H1 (cell line): ENCODE measurements at regions not wholly inside any gene's neighbourhood (a gene's known extent, or its start where the extent isn't known, plus 50 kb on each side); places are given as distances from the start of the nearest gene placed in this dataset.
"Not testable (repeated sequence)": the region's sequence is repeated elsewhere in the genome, so short reads cannot be mapped to it uniquely, and the experiment has no call there.

Experiments used
- CTCF ChIA-PET: fragments of 300-600 bp; sonication (Branson Sonifier 250); formaldehyde crosslinking; loops from one replicate; lab custom pipeline; 2021; ENCODE audit not compliant: partially characterized antibody; lab: Charles Lee
- POLR2A ChIA-PET: fragments of 300-600 bp; sonication (Branson Sonifier 250); formaldehyde crosslinking; loops from one replicate; lab custom pipeline; 2021; ENCODE audit warnings: inconsistent platforms; ENCODE audit not compliant: partially characterized antibody; lab: Charles Lee
- DNase-seq, 2 experiments: peaks; one replicate each; pipeline versions ENCODE4 v3.0.0 to v3.0.0-alpha.2; 2010 to 2022; ENCODE audit warnings: low spot score in 2 of 2, low read depth in 1 of 2, mixed read lengths in 1 of 2
- FAIRE-seq: peaks from 2 replicates; lab custom pipeline; 2011; peaks lifted over from hg19 to GRCh38; lab: Jason Lieb, UNC
- H2AFZ ChIP-seq: 2 replicates; pipeline ENCODE4 v1.8.1; 2012; ENCODE audit warnings: low read length, inconsistent platforms
- H2AK5ac ChIP-seq: 2 replicates; pipeline ENCODE4 v1.6.1; 2013; ENCODE audit warnings: low read depth, low read length
- H2BK120ac ChIP-seq: replicated peaks from 2 replicates; pipeline ENCODE3; 2013; ENCODE audit warnings: low read depth, low read length, inconsistent platforms
- H2BK12ac ChIP-seq: 2 replicates; pipeline ENCODE4 v1.6.1; 2013; ENCODE audit warnings: low read depth, low read length
- H2BK15ac ChIP-seq: 2 replicates; pipeline ENCODE4 v1.6.1; 2013; ENCODE audit warnings: low read length
- H2BK20ac ChIP-seq: 2 replicates; pipeline ENCODE4 v1.6.1; 2013; ENCODE audit warnings: low read length
- H2BK5ac ChIP-seq: 2 replicates; pipeline ENCODE4 v1.6.1; 2013; ENCODE audit warnings: low read depth, low read length
- H3K14ac ChIP-seq: 2 replicates; pipeline ENCODE4 v1.6.1; 2013; ENCODE audit warnings: inconsistent platforms; ENCODE audit not compliant: insufficient read length
- H3K18ac ChIP-seq: 2 replicates; pipeline ENCODE4 v1.6.1; 2013; ENCODE audit warnings: low read length; ENCODE audit errors: extremely low read depth
- H3K23ac ChIP-seq: 2 replicates; pipeline ENCODE4 v1.6.1; 2013; ENCODE audit warnings: inconsistent platforms; ENCODE audit not compliant: insufficient read length
- H3K23me2 ChIP-seq: 2 replicates; pipeline ENCODE4 v1.6.1; 2013; ENCODE audit warnings: low read depth, low read length
- H3K27ac ChIP-seq: 2 replicates; pipeline ENCODE4 v1.6.1; 2011; ENCODE audit warnings: low read depth, low read length, inconsistent platforms
- H3K27me3 ChIP-seq, 4 experiments: replicated peaks in 1 of 4; 1 replicate in 1 of 4; 2 replicates in 3 of 4; pipeline versions ENCODE4 v1.6.1 to v1.8.1; 2011 to 2013; ENCODE audit warnings: low read length in 3 of 4, mild to moderate bottlenecking in 3 of 4, inconsistent platforms in 2 of 4, mixed read lengths in 2 of 4, moderate library complexity in 1 of 4; ENCODE audit not compliant: control insufficient read depth in 3 of 4, insufficient read depth in 3 of 4; ENCODE audit errors: extremely low read depth in 1 of 4
- H3K36me3 ChIP-seq, 4 experiments: 2 replicates each; pipeline versions ENCODE4 v1.6.1 to v1.8.1; 2011 to 2013; ENCODE audit warnings: mild to moderate bottlenecking in 4 of 4, low read length in 3 of 4, moderate library complexity in 2 of 4, control low read depth in 1 of 4, inconsistent platforms in 1 of 4; ENCODE audit not compliant: insufficient read depth in 4 of 4, control insufficient read depth in 2 of 4
- H3K4ac ChIP-seq: replicated peaks from 2 replicates; pipeline ENCODE3; 2013; ENCODE audit warnings: low read length, low read depth, mixed read lengths, inconsistent platforms; ENCODE audit not compliant: insufficient read length
- H3K4me1 ChIP-seq, 4 experiments: replicated peaks in 1 of 4; 1 replicate in 1 of 4; 2 replicates in 3 of 4; pipeline versions ENCODE4 v1.6.1 to v1.8.1; 2011 to 2013; ENCODE audit warnings: low read length in 3 of 4, inconsistent platforms in 2 of 4, mixed read lengths in 1 of 4; ENCODE audit not compliant: insufficient read depth in 4 of 4, control insufficient read depth in 3 of 4
- H3K4me2 ChIP-seq, 2 experiments: 2 replicates each; pipeline versions ENCODE4 v1.6.1 to v1.8.1; 2011 to 2013; ENCODE audit warnings: low read depth in 2 of 2, low read length in 2 of 2, control low read depth in 1 of 2, inconsistent platforms in 1 of 2, mild to moderate bottlenecking in 1 of 2; ENCODE audit not compliant: insufficient read depth in 1 of 2
- H3K4me3 ChIP-seq, 4 experiments: fragments of 200-600, 300-600 bp in 1 of 4; sonication (generic), shearing (Covaris generic), sonication (Bioruptor Twin) in 1 of 4; 2 replicates each; pipeline versions ENCODE4 v1.5.1 to v1.8.1; 2011 to 2016; ENCODE audit warnings: low read length in 4 of 4, low read depth in 3 of 4, control low read depth in 2 of 4, inconsistent platforms in 2 of 4, mild to moderate bottlenecking in 2 of 4, mixed read lengths in 1 of 4, moderate library complexity in 1 of 4; ENCODE audit not compliant: insufficient read depth in 2 of 4; ENCODE audit errors: extremely low read depth in 1 of 4
- H3K56ac ChIP-seq: replicated peaks from 2 replicates; pipeline ENCODE3; 2013; ENCODE audit warnings: low read depth, mild to moderate bottlenecking, mixed read lengths, low read length, inconsistent platforms; ENCODE audit not compliant: insufficient read length
- H3K79me1 ChIP-seq: 2 replicates; pipeline ENCODE4 v1.6.1; 2013; ENCODE audit warnings: low read depth, low read length, control low read depth
- H3K79me2 ChIP-seq, 2 experiments: 2 replicates each; pipeline versions ENCODE4 v1.6.1 to v1.8.1; 2012 to 2013; ENCODE audit warnings: low read length in 2 of 2, mild to moderate bottlenecking in 2 of 2, inconsistent platforms in 1 of 2; ENCODE audit not compliant: insufficient read depth in 2 of 2, control insufficient read depth in 1 of 2
- H3K9ac ChIP-seq, 4 experiments: replicated peaks in 1 of 4; 1 replicate in 1 of 4; 2 replicates in 3 of 4; pipeline versions ENCODE4 v1.6.1 to v1.8.1; 2011 to 2013; ENCODE audit warnings: low read depth in 3 of 4, low read length in 3 of 4, control low read depth in 2 of 4, mild to moderate bottlenecking in 2 of 4, moderate library complexity in 2 of 4, inconsistent platforms in 1 of 4; ENCODE audit errors: extremely low read depth in 1 of 4
- H3K9me3 ChIP-seq, 2 experiments: 2 replicates each; pipeline versions ENCODE4 v1.6.1 to v1.8.1; 2012 to 2013; ENCODE audit warnings: mild to moderate bottlenecking in 2 of 2, moderate library complexity in 2 of 2, control low read depth in 1 of 2, inconsistent platforms in 1 of 2, low read depth in 1 of 2, low read length in 1 of 2, mixed read lengths in 1 of 2; ENCODE audit not compliant: insufficient read depth in 2 of 2
- H4K20me1 ChIP-seq, 2 experiments: replicated peaks in 1 of 2; 2 replicates each; pipeline versions ENCODE3 to v1.8.1; 2011 to 2013; ENCODE audit warnings: inconsistent platforms in 2 of 2, low read length in 2 of 2, mild to moderate bottlenecking in 1 of 2; ENCODE audit not compliant: insufficient read depth in 2 of 2, control insufficient read depth in 1 of 2
- H4K5ac ChIP-seq: 2 replicates; pipeline ENCODE4 v1.6.1; 2013; ENCODE audit warnings: low read length, low read depth, mixed read lengths, inconsistent platforms; ENCODE audit not compliant: insufficient read length
- H4K8ac ChIP-seq: 2 replicates; pipeline ENCODE4 v1.8.0; 2013; ENCODE audit warnings: mild to moderate bottlenecking, moderate library complexity, low read length, inconsistent platforms; ENCODE audit not compliant: insufficient read depth; ENCODE audit errors: extremely low read depth
- H4K91ac ChIP-seq: replicated peaks from 2 replicates; pipeline ENCODE3; 2013; ENCODE audit warnings: low read length, mixed read lengths, inconsistent platforms; ENCODE audit not compliant: insufficient read length
- WGBS, 2 experiments: shearing (Covaris generic) in 1 of 2; methylation state at CpG; one replicate each; pipeline versions ENCODE4 v1.1.6 to v1.1.7; 2013 to 2015; ENCODE audit warnings: low lambda C conversion rate in 2 of 2, mixed read lengths in 2 of 2, inconsistent platforms in 1 of 2, low coverage in 1 of 2, missing lambda C conversion rate in 1 of 2; ENCODE audit not compliant: insufficient replicate concordance in 2 of 2, insufficient coverage in 1 of 2, insufficient read length in 1 of 2; ENCODE audit errors: extremely low coverage in 1 of 2, missing lambda C conversion rate in 1 of 2; 5-methylcytosine and 5-hydroxymethylcytosine counted together

GRCh38 chr2:87634971-87635650, 112.8 kb upstream of the PLGLB2 start:
- H4K91ac ChIP-seq, H2BK20ac ChIP-seq, FAIRE-seq, H3K4ac ChIP-seq, H3K56ac ChIP-seq, H3K27ac ChIP-seq, POLR2A ChIA-PET, H3K4me1 ChIP-seq, H2BK120ac ChIP-seq, H4K8ac ChIP-seq, H2AFZ ChIP-seq, DNase-seq, H3K4me2 ChIP-seq, H3K79me2 ChIP-seq, H3K9me3 ChIP-seq, H3K36me3 ChIP-seq, H3K27me3 ChIP-seq, H3K4me3 ChIP-seq, H2BK5ac ChIP-seq, H4K20me1 ChIP-seq, H3K23ac ChIP-seq, CTCF ChIA-PET, H3K14ac ChIP-seq, H3K18ac ChIP-seq, H4K5ac ChIP-seq, H2BK12ac ChIP-seq, H3K9ac ChIP-seq, H3K79me1 ChIP-seq, H2BK15ac ChIP-seq, H3K23me2 ChIP-seq, H2AK5ac ChIP-seq: not testable (repeated sequence)
- 80% methylated on average over 7 of the region's 10 CpGs; no CpG with 5 or more reads in 1 of the 2 experiments for WGBS, 2 experiments

GRCh38 chr2:87636246-87636645, 111.6 kb upstream of the PLGLB2 start:
- H3K14ac ChIP-seq, H3K79me1 ChIP-seq, H2BK15ac ChIP-seq, H3K56ac ChIP-seq, H3K4ac ChIP-seq, H4K5ac ChIP-seq, H3K4me1 ChIP-seq, H3K36me3 ChIP-seq, H3K23ac ChIP-seq, H3K4me3 ChIP-seq, H3K9ac ChIP-seq, H2AK5ac ChIP-seq, H4K8ac ChIP-seq, CTCF ChIA-PET, H2AFZ ChIP-seq, H3K27me3 ChIP-seq, H3K23me2 ChIP-seq, H3K4me2 ChIP-seq, DNase-seq, H3K79me2 ChIP-seq, H4K91ac ChIP-seq, FAIRE-seq, H4K20me1 ChIP-seq, H2BK20ac ChIP-seq, H3K27ac ChIP-seq, POLR2A ChIA-PET, H2BK120ac ChIP-seq, H2BK5ac ChIP-seq, H2BK12ac ChIP-seq, H3K18ac ChIP-seq, H3K9me3 ChIP-seq: not testable (repeated sequence)
- WGBS, 2 experiments, result 95% methylated on average over 4 of the region's 7 CpGs; no CpG with 5 or more reads in 1 of the 2 experiments
